Endothelial cell of umbilical vein (primary cell): ENCODE measurements at regions not wholly inside any gene's neighbourhood (a gene's known extent, or its start where the extent isn't known, plus 50 kb on each side); places are given as distances from the start of the nearest gene placed in this dataset.

Experiments
- BruUV-seq: library from RNA; stranded (reverse); fragments of 400-500 nt; replicated peaks from 2 replicates; lab custom pipeline; 2021; lab: Mats Ljungman, UMichigan
- CTCF ChIA-PET: fragments of 300-600, 350-600 bp; sonication (Branson Sonifier 250); formaldehyde crosslinking; loops from one replicate; lab custom pipeline; 2021; ENCODE audit warnings: antibody characterized with exemption, inconsistent platforms; lab: Charles Lee
- POLR2A ChIA-PET: fragments of 300-600, 350-600 bp; sonication (Branson Sonifier 250); formaldehyde crosslinking; loops from one replicate; lab custom pipeline; 2021; ENCODE audit warnings: antibody characterized with exemption, inconsistent platforms; lab: Charles Lee
- DNase-seq: peaks from one replicate; pipeline ENCODE4 v3.0.0-alpha.2; 2011; ENCODE audit warnings: low read depth, low spot score
- FAIRE-seq: peaks from 2 replicates; lab custom pipeline; 2011; peaks lifted over from hg19 to GRCh38; lab: Jason Lieb, UNC
- H2AFZ ChIP-seq: 2 replicates; pipeline ENCODE4 v1.6.0; 2012; ENCODE audit warnings: low read depth, low read length, control low read depth, inconsistent platforms
- H3K27ac ChIP-seq: 2 replicates; pipeline ENCODE4 v1.5.1; 2011; ENCODE audit warnings: low read depth, mild to moderate bottlenecking, control low read depth, low read length, moderate library complexity; ENCODE audit not compliant: insufficient read depth
- H3K27me3 ChIP-seq, 2 experiments: 2 replicates each; pipeline versions ENCODE4 v1.6.0 to v1.6.1; 2011; ENCODE audit warnings: low read length in 2 of 2, mixed read lengths in 1 of 2; ENCODE audit not compliant: control insufficient read depth in 2 of 2, insufficient read depth in 2 of 2
- H3K36me3 ChIP-seq, 2 experiments: 2 replicates in 1 of 2; 3 replicates in 1 of 2; pipeline ENCODE4 v1.5.1; 2011; ENCODE audit warnings: low read length in 2 of 2, mild to moderate bottlenecking in 1 of 2, moderate library complexity in 1 of 2; ENCODE audit not compliant: control insufficient read depth in 2 of 2, insufficient read depth in 2 of 2; ENCODE audit errors: extremely low read depth in 1 of 2
- H3K4me1 ChIP-seq: 3 replicates; pipeline ENCODE4 v1.5.1; 2011; ENCODE audit warnings: mild to moderate bottlenecking, low read length; ENCODE audit not compliant: control insufficient read depth, insufficient read depth; ENCODE audit errors: extremely low read depth
- H3K4me2 ChIP-seq: 2 replicates; pipeline ENCODE4 v1.6.1; 2011; ENCODE audit warnings: low read length, control low read depth, mixed read lengths; ENCODE audit not compliant: insufficient read depth
- H3K4me3 ChIP-seq, 3 experiments: fragments of 200-600 bp in 1 of 3; sonication (generic), shearing (Covaris generic) in 1 of 3; replicated peaks in 1 of 3; 2 replicates each; pipeline ENCODE4 v1.5.1; 2011 to 2016; ENCODE audit warnings: control low read depth in 3 of 3, low read length in 3 of 3, mild to moderate bottlenecking in 2 of 3, inconsistent platforms in 1 of 3, low read depth in 1 of 3, moderate library complexity in 1 of 3; ENCODE audit not compliant: insufficient read depth in 1 of 3
- H3K79me2 ChIP-seq: 2 replicates; pipeline ENCODE4 v1.6.0; 2012; ENCODE audit warnings: low read length, inconsistent platforms; ENCODE audit not compliant: control insufficient read depth, insufficient read depth
- H3K9ac ChIP-seq: replicated peaks from 2 replicates; pipeline ENCODE3; 2011; ENCODE audit warnings: low read length, control low read depth; ENCODE audit not compliant: insufficient read depth; ENCODE audit errors: extremely low read depth
- H3K9me1 ChIP-seq: replicated peaks from 3 replicates; pipeline ENCODE4 v1.6.0; 2011; ENCODE audit warnings: mild to moderate bottlenecking, low read length; ENCODE audit not compliant: control insufficient read depth, insufficient read depth; ENCODE audit errors: extremely low read depth
- H3K9me3 ChIP-seq: replicated peaks from 2 replicates; pipeline ENCODE4 v1.5.1; 2012; ENCODE audit warnings: low read length, inconsistent platforms; ENCODE audit not compliant: control insufficient read depth, insufficient read depth
- H4K20me1 ChIP-seq: replicated peaks from 2 replicates; pipeline ENCODE3; 2011; ENCODE audit warnings: mild to moderate bottlenecking, low read length; ENCODE audit not compliant: control insufficient read depth, insufficient read depth; ENCODE audit errors: extremely low read depth
- EZH2 ChIP-seq: IDR thresholded peaks from 2 replicates; pipeline ENCODE4 v1.6.1; 2012; ENCODE audit warnings: borderline replicate concordance, low read depth, mild to moderate bottlenecking, moderate library complexity, low read length, inconsistent platforms; ENCODE audit not compliant: severe bottlenecking
- FOS ChIP-seq: IDR thresholded peaks from 2 replicates; pipeline ENCODE4 v1.6.1; 2011; ENCODE audit warnings: mild to moderate bottlenecking, low read length, moderate library complexity, borderline replicate concordance; ENCODE audit not compliant: insufficient read depth
- GATA2 ChIP-seq: IDR thresholded peaks from 2 replicates; pipeline ENCODE4 v1.7.0; 2011; ENCODE audit warnings: low read depth, mild to moderate bottlenecking, moderate library complexity, mixed read lengths, low read length; ENCODE audit not compliant: insufficient read length, insufficient read depth
- JUN ChIP-seq: IDR thresholded peaks from 2 replicates; pipeline ENCODE4 v1.6.1; 2011; ENCODE audit warnings: borderline replicate concordance, low read depth; ENCODE audit not compliant: insufficient read length, insufficient read depth
- MYC ChIP-seq: IDR thresholded peaks from one replicate; pipeline ENCODE4 v1.6.1; 2011; ENCODE audit warnings: mild to moderate bottlenecking, low read depth, low read length
- POLR2A ChIP-seq: IDR thresholded peaks from 2 replicates; pipeline ENCODE4 v1.6.1; 2012; ENCODE audit warnings: low read depth, mild to moderate bottlenecking, control low read depth, low read length
- POLR2AphosphoS5 ChIP-seq: IDR thresholded peaks from 2 replicates; pipeline ENCODE4 v1.6.1; 2012; ENCODE audit warnings: low read depth, mild to moderate bottlenecking, control low read depth, low read length, moderate library complexity; ENCODE audit not compliant: insufficient read depth
- dilution Hi-C: fragments of 300-500 bp; cut with MboI; formaldehyde crosslinking; loops from one replicate; pipeline ENCODE4 v1.15.0; 2019; ENCODE audit warnings: low sequenced_read_pairs; ENCODE audit not compliant: extremely low pct_ligation_motif_present
- intact Hi-C: fragments of 100-400 bp; cut with micrococcal nuclease; formaldehyde crosslinking; loops from one replicate; pipeline ENCODE4 v1.10.0; 2022
- TF ChIP-seq, protein P1 (sequence below), 2 donors: IDR thresholded peaks; 1 replicate in 1 of 2; 2 replicates in 1 of 2; pipeline ENCODE4 v1.5.1; 2011; ENCODE audit warnings: low read length in 2 of 2, mild to moderate bottlenecking in 2 of 2, moderate library complexity in 2 of 2, control low read depth in 1 of 2, inconsistent platforms in 1 of 2, low read depth in 1 of 2; ENCODE audit not compliant: insufficient read depth in 1 of 2; ENCODE audit errors: extremely low read depth in 1 of 2
- TF ChIP-seq, protein P2 (sequence below): IDR thresholded peaks from 2 replicates; pipeline ENCODE4 v1.6.1; 2011; ENCODE audit not compliant: insufficient read depth, insufficient read length

DNA sequence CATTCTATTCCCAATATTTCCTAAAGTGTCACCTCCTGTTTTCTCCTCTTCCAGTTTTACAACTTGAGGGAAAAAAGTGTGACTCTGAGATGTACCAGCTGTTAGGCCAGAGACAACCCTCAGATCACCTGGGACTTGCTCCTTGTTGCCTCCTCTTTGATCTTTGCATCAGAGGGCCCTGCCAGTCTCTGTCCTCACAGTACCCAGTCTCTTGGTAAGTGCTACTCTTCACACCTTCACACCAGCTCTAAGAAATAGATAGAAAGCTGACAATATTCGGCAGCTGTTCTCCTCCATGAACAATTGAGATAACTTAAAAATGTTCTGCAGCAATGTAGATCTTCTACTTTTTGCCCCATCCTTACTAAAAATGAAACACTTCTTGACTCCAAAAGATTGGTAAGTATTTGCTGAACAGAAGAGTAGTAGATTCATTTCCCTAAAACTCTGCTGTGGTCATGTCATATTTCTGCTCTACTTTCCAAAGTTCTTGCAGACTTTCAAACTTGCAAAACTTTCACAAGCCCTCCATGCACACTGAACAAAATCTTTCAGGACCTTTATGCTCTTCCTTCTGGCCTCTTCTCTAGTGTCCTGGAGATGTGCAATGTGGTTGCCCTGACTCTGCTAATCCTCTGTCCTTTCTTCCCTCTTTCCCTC lies 188.6 kb downstream of the SNX18 start:
- H3K4me1 ChIP-seq: peaks cover 18% of the 10 kb centered on the region
- no peak overlapping the region for H3K4me2 ChIP-seq
- no peak overlapping the region for H3K4me3 ChIP-seq
- DNase-seq: no peak
- dilution Hi-C loops: no loop called here
- H3K79me2 ChIP-seq: no peaks in the 10 kb centered on the region
- no TSS peak for BruUV-seq
- TF ChIP-seq POLR2A (no peak), FOS (no peak), EZH2 (no peak), POLR2AphosphoS5 (no peak), GATA2 (no peak), JUN (no peak), MYC (no peak)
- TF ChIP-seq, protein P1, sequence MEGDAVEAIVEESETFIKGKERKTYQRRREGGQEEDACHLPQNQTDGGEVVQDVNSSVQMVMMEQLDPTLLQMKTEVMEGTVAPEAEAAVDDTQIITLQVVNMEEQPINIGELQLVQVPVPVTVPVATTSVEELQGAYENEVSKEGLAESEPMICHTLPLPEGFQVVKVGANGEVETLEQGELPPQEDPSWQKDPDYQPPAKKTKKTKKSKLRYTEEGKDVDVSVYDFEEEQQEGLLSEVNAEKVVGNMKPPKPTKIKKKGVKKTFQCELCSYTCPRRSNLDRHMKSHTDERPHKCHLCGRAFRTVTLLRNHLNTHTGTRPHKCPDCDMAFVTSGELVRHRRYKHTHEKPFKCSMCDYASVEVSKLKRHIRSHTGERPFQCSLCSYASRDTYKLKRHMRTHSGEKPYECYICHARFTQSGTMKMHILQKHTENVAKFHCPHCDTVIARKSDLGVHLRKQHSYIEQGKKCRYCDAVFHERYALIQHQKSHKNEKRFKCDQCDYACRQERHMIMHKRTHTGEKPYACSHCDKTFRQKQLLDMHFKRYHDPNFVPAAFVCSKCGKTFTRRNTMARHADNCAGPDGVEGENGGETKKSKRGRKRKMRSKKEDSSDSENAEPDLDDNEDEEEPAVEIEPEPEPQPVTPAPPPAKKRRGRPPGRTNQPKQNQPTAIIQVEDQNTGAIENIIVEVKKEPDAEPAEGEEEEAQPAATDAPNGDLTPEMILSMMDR (IDR thresholded peaks at IDR 0.05; ENCODE audit: extremely low read depth in 1 of 2, insufficient read depth in 1 of 2, low read depth in 1 of 2, low read length in 2 of 2): no peak
- TF ChIP-seq, protein P2, sequence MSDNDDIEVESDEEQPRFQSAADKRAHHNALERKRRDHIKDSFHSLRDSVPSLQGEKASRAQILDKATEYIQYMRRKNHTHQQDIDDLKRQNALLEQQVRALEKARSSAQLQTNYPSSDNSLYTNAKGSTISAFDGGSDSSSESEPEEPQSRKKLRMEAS: no peak
- no peak overlapping the region for H3K9ac ChIP-seq
- no peaks in the 10 kb centered on the region for H3K27me3 ChIP-seq
- no peaks in the 10 kb centered on the region for H3K9me3 ChIP-seq
- H2AFZ ChIP-seq: no peak overlapping the region
- no peaks in the 10 kb centered on the region for H4K20me1 ChIP-seq
- no peaks in the 10 kb centered on the region for H3K36me3 ChIP-seq
- H3K9me1 ChIP-seq: no peaks in the 10 kb centered on the region
- intact Hi-C loops: no loop called here
- CTCF ChIA-PET: interaction anchor here (1.4 to 1.7 kb wide), 3 partner anchors 52 to 139 kb away, joined by 3 to 5 read pairs (median 3); no protein-coding TSS in a partner anchor
- no peak overlapping the region for H3K27ac ChIP-seq
- FAIRE-seq: no peak
- POLR2A ChIA-PET: no interaction called here
